Dermis microvascular lymphatic vessel endothelial cell (primary cell): ENCODE measurements at regions not wholly inside any gene's neighbourhood (a gene's known extent, or its start where the extent isn't known, plus 50 kb on each side); places are given as distances from the start of the nearest gene placed in this dataset.
"Not testable (repeated sequence)": the region's sequence is repeated elsewhere in the genome, so short reads cannot be mapped to it uniquely, and the experiment has no call there.

ENCODE experiments used
- DNase-seq, 2 donors: peaks; one replicate each; pipeline versions ENCODE4 v3.0.0 to v3.0.0-alpha.2; 2010; ENCODE audit warnings: low read depth in 2 of 2

GRCh38 chr5:82894716-82895115 lies 182.5 kb downstream of the TMEM167A start:
- no peak for DNase-seq

- DNase-seq, result no peak
Observed at GRCh38 chr5:82889088-82889487, 188.1 kb downstream of the TMEM167A start.

GRCh38 chr5:82886911-82887310 lies 190.3 kb downstream of the TMEM167A start:
- DNase-seq, result no peak

- DNase-seq, result no peak
Observed at GRCh38 chr5:82885627-82886389, 191.4 kb downstream of the TMEM167A start.

DNA sequence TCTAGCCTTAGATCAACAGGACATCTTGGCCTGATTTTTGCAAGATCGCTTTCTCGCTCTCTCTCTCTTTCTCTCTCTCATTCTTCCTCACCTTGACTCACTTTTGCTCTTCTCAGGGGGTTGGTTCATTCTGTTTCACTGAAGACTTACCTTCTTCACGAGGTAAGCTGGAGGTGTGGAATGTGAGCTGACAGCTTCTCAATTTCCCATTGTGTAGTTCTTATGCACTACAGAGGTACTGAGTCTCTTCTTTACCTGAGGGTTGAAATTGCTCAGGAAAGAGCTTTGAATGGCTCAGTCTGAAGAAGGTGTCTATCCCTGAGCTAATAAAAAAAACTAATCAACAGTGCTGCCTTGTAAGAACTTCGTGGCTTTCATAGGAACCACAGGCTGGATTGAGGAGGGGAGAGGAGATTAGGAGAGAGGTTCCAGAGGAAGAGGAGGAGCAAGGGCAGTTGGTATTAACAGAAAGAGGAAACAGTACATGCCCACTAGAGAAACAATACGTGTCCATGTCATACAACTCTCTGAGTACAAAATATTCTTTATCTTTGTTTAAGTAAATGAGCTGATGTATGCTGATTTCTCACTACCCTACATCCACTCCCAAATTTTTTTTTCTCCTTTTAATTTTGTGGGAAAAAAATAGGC lies 192.2 kb downstream of the TMEM167A start:
- DNase-seq, result no peak

DNA sequence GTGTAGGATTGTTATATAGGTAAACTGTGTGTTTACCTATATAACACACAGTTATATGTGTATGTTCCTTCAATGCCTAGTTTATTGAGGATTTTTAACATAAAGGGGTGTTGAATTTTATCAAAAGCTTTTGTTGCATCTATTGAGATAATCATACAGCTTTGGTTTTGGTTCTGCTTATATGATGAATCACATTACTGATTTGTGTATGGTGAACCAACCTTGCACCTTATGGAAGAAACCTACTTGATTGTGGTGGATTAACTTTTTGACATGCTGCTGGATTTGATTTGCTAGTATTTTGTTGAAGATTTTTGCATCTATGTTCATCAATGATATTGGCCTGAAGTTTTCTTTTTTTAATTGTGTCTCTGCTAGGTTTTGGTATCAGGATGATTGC lies 194.9 kb downstream of the TMEM167A start:
- no peak for DNase-seq

- DNase-seq, result no peak
Observed at GRCh38 chr5:82881571-82882174, 195.5 kb downstream of the TMEM167A start.

GRCh38 chr5:82879089-82879488 lies 198.1 kb downstream of the TMEM167A start:
- DNase-seq, result no peak

GRCh38 chr5:82873452-82873851 lies 203.7 kb downstream of the TMEM167A start:
- no peak for DNase-seq

DNA sequence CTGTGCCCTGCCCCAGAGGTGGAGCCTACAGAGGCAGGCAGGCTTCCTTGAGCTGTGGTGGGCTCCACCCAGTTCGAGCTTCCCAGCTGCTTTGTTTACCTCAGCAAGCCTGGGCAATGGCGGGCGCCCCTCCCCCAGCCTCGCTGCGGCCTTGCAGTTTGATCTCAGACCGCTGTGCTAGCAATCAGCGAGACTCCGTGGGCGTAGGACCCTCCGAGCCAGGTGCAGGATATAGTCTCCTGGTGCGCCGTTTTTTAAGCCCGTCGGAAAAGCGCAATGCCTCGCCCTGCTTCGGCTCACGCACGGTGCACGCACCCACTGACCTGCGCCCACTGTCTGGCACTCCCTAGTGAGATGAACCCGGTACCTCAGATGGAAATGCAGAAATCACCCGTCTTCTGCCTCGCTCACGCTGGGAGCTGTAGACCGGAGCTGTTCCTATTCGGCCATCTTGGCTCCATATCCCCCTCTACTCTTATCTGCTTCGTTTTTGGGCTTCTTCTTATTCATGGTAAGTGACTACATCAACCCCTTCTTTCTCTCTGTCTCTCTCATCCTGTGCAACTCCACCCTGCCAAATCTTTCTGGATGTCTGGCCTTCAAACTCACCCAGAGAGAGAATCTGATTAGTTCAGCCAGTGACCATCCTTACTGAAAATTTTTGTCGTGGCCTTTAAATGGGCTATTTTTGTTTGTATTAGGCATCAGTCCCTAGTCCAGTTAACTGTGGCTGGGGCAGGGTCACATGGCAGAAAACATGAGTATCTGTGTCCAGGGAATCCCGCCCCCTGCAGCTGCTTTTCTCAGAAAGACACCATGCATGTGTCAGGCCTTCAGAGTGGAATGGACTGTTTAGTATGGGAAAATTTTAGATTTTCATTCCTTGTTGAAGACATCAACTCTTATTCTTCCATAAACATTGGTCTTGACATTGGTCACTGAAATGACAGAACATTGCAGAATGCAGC lies 204.6 kb downstream of the TMEM167A start:
- not testable (repeated sequence) for DNase-seq

GRCh38 chr5:82865625-82866024 lies 211.6 kb downstream of the TMEM167A start:
- DNase-seq, result no peak

DNA sequence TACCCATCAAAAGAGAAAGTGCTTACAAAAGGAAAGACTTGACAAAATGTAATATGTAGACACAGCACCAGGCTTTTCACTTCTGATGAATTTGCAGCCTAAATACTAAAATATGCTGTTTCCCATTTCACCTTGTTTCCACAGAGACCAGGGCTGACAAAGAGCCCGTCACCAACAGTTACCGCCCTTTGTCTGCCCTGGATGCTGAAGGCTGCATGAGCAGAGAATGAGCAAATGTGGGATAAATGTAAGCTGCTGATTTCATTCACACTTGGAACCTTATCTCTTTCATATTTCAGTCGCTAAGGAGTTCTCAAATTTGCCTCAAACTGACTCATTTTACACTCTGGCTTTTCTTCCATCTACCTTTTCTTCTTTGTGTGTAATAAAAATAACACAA lies 213.9 kb downstream of the TMEM167A start:
- DNase-seq, result no peak

- DNase-seq, result no peak
Observed at GRCh38 chr5:82862711-82863110, 214.5 kb downstream of the TMEM167A start.

DNA sequence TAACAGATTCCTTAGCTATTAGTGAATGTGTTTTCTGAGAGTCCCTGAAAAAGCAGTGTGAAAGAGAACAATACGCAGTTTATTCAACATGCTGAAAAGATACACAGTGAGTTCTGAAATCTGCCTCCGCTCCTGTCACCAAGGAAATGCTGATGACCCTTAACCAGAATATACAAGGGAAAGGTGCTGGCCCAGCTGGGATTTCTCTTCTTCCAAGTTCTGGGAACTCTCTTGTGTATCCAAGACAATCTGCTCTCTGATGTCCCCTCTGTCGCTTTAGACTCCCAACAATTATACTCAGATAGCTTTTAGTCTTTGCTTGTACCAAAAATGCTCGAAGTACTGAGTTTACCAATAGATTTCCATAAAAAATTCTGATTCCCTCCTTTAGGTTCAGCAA lies 214.9 kb downstream of the TMEM167A start:
- no peak for DNase-seq

GRCh38 chr5:82861701-82862100 lies 215.5 kb downstream of the TMEM167A start:
- no peak for DNase-seq

GRCh38 chr5:82859451-82860140 lies 217.6 kb downstream of the TMEM167A start:
- no peak for DNase-seq

DNA sequence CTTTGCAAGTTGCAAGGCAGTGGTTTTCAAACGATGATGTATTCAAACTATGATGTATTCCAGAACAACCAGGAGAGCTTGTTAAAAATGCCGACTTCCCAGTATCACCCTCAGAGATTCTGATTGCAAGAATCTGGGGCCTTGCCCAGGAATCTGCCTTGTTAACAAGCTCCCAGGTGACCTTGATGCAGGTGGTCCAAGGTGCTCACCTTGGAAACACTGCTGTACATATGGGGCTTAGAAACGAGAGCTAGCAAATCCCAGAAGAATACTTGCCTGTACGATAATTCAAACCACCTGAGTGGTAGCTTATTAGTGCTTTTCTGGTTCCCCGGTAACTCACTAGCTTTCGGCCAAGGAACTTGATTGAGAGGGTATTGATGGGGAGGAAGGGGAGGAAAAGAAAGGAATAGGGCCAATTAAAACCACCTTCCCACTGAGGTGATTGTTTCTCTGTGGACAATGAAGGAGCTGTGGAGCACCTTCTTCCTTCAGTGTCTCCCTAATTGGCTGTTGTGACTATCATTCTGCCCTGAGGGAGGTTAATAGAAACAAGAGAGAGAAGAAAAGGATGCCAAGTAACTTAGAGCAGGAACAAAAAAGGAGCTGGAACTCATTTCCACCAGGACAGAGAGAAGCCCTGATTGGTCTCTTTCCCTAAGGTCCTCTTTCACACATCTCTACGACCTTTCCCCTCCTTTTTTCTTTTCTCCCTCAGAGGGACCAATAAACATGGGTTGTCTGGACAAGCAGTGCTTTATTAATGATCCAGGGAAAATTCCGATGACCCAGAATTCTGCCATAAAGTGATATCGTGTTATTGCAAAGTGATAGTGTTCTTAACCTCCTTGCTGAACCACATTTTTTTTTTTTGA lies 218.8 kb downstream of the TMEM167A start:
- no peak for DNase-seq

DNA sequence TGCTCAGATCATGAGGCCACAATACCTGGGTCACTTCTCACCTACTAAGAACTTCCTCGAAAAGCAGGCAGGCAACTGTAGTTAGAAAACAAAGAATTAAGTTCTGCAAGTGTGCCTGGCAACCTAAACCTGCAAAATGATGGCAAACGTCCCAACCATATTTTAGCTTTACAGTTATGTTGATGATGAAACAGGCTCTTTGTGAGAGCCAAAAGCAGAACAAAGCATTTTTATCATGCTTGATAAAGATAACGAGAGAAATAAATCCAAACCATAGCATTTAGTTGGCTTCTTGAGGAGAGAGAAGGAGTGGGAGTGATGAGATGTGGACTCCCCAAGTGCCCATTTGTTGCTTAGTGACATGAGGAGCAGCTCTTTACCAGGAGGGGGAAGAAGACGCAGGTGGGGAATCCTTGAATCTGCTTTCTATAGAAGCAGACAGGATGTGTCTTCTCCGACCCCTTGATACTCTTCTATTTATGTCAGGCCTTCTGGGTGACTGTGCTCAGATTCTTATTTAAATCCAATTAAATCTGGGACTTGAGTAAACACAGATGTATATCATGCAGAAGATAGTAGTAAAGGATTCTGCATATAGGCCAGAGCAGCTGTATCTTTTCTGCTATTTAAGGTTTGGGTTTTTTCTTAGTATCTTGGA lies 221.2 kb downstream of the TMEM167A start:
- no peak for DNase-seq

DNA sequence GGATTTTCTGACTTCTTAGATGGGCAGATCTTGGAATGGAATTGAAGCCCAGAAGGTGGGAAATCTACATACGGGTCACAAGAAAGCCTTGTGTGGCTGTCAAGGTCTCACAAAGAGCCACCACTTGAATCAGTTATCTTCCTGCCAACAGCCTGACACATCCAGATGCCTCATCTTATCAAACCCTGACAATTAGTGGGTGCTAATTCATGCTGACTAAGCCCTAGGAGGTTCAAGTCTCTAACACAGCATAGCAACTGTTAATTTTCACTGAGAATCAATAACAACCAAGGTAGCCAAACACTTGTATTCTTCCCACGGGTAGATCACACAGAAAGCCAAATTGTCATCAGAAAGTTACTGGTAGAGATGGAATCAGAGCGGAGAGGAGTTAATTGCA lies 222.2 kb downstream of the TMEM167A start:
- no peak for DNase-seq

GRCh38 chr5:82851471-82851870 lies 225.7 kb downstream of the TMEM167A start:
- DNase-seq, result no peak
